SK-N-SH treated with all-trans-retinoic acid at 6 μM for 48 hours (cell line): ENCODE measurements at regions not wholly inside any gene's neighbourhood (a gene's known extent, or its start where the extent isn't known, plus 50 kb on each side); places are given as distances from the start of the nearest gene placed in this dataset.

Source experiments
- ARNTL ChIP-seq: fragments of 450-650 bp; formaldehyde crosslinking; IDR thresholded peaks from 2 replicates; pipeline ENCODE4 v1.5.0; 2020; ENCODE audit warnings: low read depth, mild to moderate bottlenecking, moderate library complexity, borderline replicate concordance
- CSDC2 ChIP-seq: fragments of 250-450 bp; sonication (Bioruptor Pico); IDR thresholded peaks from 2 replicates; pipeline ENCODE4 v1.5.0; 2020; ENCODE audit warnings: mild to moderate bottlenecking, moderate library complexity
- ISL1 ChIP-seq: fragments of 250-450 bp; sonication (Bioruptor Pico); IDR thresholded peaks from 2 replicates; pipeline ENCODE4 v2.1.2; 2022; ENCODE audit warnings: mild to moderate bottlenecking, moderate library complexity
- OSR1 ChIP-seq: fragments of 250-450 bp; sonication (Bioruptor Pico); IDR thresholded peaks from 2 replicates; pipeline ENCODE4 v1.8.0; 2022; ENCODE audit warnings: moderate library complexity, mild to moderate bottlenecking, inconsistent platforms
- PATZ1 ChIP-seq: fragments of 250-450 bp; sonication (Bioruptor Pico); IDR thresholded peaks from 2 replicates; pipeline ENCODE4 v1.8.0; 2020; ENCODE audit warnings: mild to moderate bottlenecking, moderate library complexity, borderline replicate concordance
- POU6F1 ChIP-seq: fragments of 250-450 bp; sonication (Bioruptor Pico); IDR thresholded peaks from 2 replicates; pipeline ENCODE4 v1.8.0; 2021; ENCODE audit warnings: low read depth, mild to moderate bottlenecking, moderate library complexity, borderline replicate concordance
- RARB ChIP-seq: fragments of 250-450 bp; sonication (Bioruptor Pico); IDR thresholded peaks from 2 replicates; pipeline ENCODE4 v1.8.0; 2021; ENCODE audit warnings: mild to moderate bottlenecking, moderate library complexity
- TCF4 ChIP-seq: fragments of 250-450 bp; sonication (Bioruptor Pico); IDR thresholded peaks from 2 replicates; pipeline ENCODE4 v1.8.0; 2021; ENCODE audit warnings: mild to moderate bottlenecking, moderate library complexity, borderline replicate concordance
- TOX ChIP-seq: fragments of 250-450 bp; sonication (Bioruptor Pico); IDR thresholded peaks from 2 replicates; pipeline ENCODE4 v1.8.0; 2021; ENCODE audit warnings: mild to moderate bottlenecking, moderate library complexity, borderline replicate concordance
- ZFP30 ChIP-seq: fragments of 450-650 bp; formaldehyde crosslinking; IDR thresholded peaks from 2 replicates; pipeline ENCODE4 v1.5.0; 2022; ENCODE audit warnings: mild to moderate bottlenecking, moderate library complexity
- ZNF70 ChIP-seq: fragments of 450-650 bp; formaldehyde crosslinking; IDR thresholded peaks from 2 replicates; pipeline ENCODE4 v1.5.0; 2020; ENCODE audit warnings: mild to moderate bottlenecking, moderate library complexity
- ZNF8 ChIP-seq: fragments of 450-650 bp; formaldehyde crosslinking; IDR thresholded peaks from 2 replicates; pipeline ENCODE4 v1.5.0; 2020; ENCODE audit warnings: mild to moderate bottlenecking, moderate library complexity

- no peak for TF ChIP-seq ZFP30
- TF ChIP-seq ZNF70 (CRISPR knock-in tag), result no peak
- TF ChIP-seq OSR1 (CRISPR knock-in tag), result no peak
- TF ChIP-seq POU6F1 (CRISPR knock-in tag), result no peak
- no peak for TF ChIP-seq ISL1 (CRISPR knock-in tag)
- TF ChIP-seq PATZ1 (CRISPR knock-in tag), result no peak
- no peak for TF ChIP-seq TOX (CRISPR knock-in tag)
- TF ChIP-seq RARB (CRISPR knock-in tag), result no peak
- TF ChIP-seq CSDC2, result no peak
- no peak for TF ChIP-seq ARNTL (CRISPR knock-in tag)
- no peak for TF ChIP-seq TCF4
- TF ChIP-seq ZNF8, result no peak
These were observed 353.1 kb upstream of the BRINP1 start for GRCh38 chr9:119722384-119722783.
